B cell (primary cell): ENCODE measurements at regions not wholly inside any gene's neighbourhood (a gene's known extent, or its start where the extent isn't known, plus 50 kb on each side); places are given as distances from the start of the nearest gene placed in this dataset.

Source experiments
- ATAC-seq: fragments of 200-7000 bp; cut with Tn5 transposase; one replicate; pipeline ENCODE4 v1.10.0; 2021; ENCODE audit warnings: low read depth, mild to moderate bottlenecking, moderate number of reproducible peaks, moderate library complexity
- CTCF ChIA-PET: fragments of 350-600 bp; sonication (Branson Sonifier 250); formaldehyde crosslinking; loops from one replicate; lab custom pipeline; 2021; ENCODE audit warnings: antibody characterized with exemption, inconsistent platforms; lab: Charles Lee
- POLR2A ChIA-PET: fragments of 350-600 bp; sonication (Branson Sonifier 250); formaldehyde crosslinking; loops from one replicate; lab custom pipeline; 2021; ENCODE audit warnings: antibody characterized with exemption; lab: Charles Lee
- DNase-seq: peaks from one replicate; pipeline ENCODE4 v3.0.0; 2013
- H2AFZ ChIP-seq: 2 replicates; pipeline ENCODE4 v1.6.1; 2012; ENCODE audit warnings: mild to moderate bottlenecking, low read depth, low read length; ENCODE audit not compliant: insufficient read depth, poor library complexity, severe bottlenecking
- H3K27ac ChIP-seq, 2 donors: 1 replicate in 1 of 2; 2 replicates in 1 of 2; pipeline ENCODE4 v1.5.1; 2012 to 2013; ENCODE audit warnings: low read length in 2 of 2, mild to moderate bottlenecking in 2 of 2, moderate library complexity in 1 of 2
- H3K27me3 ChIP-seq, 4 experiments: fragments of 200-600 bp in 1 of 4; sonication (generic) in 1 of 4; replicated peaks in 1 of 4; 1 replicate in 2 of 4; 2 replicates in 2 of 4; pipeline versions ENCODE4 v1.6.1 to v1.7.0; 2013 to 2016; ENCODE audit warnings: low read length in 3 of 4, mild to moderate bottlenecking in 2 of 4, mixed read lengths in 1 of 4, moderate library complexity in 1 of 4; ENCODE audit not compliant: insufficient read depth in 4 of 4, control insufficient read depth in 3 of 4; ENCODE audit errors: control extremely low read depth in 1 of 4
- H3K36me3 ChIP-seq, 2 experiments: replicated peaks in 1 of 2; 1 replicate in 1 of 2; 2 replicates in 1 of 2; pipeline versions ENCODE4 v1.6.1 to v1.7.1; 2013; ENCODE audit warnings: low read length in 1 of 2; ENCODE audit not compliant: insufficient read depth in 2 of 2, control insufficient read depth in 1 of 2; ENCODE audit errors: control extremely low read depth in 1 of 2, extremely low read depth in 1 of 2
- H3K4me1 ChIP-seq, 2 donors: fragments of 200-600 bp in 1 of 2; sonication (generic) in 1 of 2; 1 replicate in 1 of 2; 2 replicates in 1 of 2; pipeline versions ENCODE4 v1.5.1 to v1.6.1; 2013 to 2017; ENCODE audit warnings: low read length in 2 of 2; ENCODE audit not compliant: control insufficient read depth in 2 of 2, insufficient read depth in 2 of 2
- H3K4me2 ChIP-seq: replicated peaks from 2 replicates; pipeline ENCODE3; 2012; ENCODE audit warnings: mild to moderate bottlenecking, low read depth, low read length; ENCODE audit not compliant: poor library complexity, severe bottlenecking
- H3K4me3 ChIP-seq, 5 experiments: fragments of 200-600 bp in 1 of 5; sonication (generic) in 1 of 5; 1 replicate in 3 of 5; 2 replicates in 2 of 5; pipeline versions ENCODE4 v1.5.1 to v1.7.0; 2011 to 2016; ENCODE audit warnings: low read length in 4 of 5, mild to moderate bottlenecking in 4 of 5, low read depth in 2 of 5, control low read depth in 1 of 5, moderate library complexity in 1 of 5; ENCODE audit not compliant: insufficient read depth in 1 of 5; ENCODE audit errors: control extremely low read depth in 1 of 5, extremely low read depth in 1 of 5
- H3K79me2 ChIP-seq: fragments of 200-600 bp; sonication (generic); one replicate; pipeline ENCODE4 v1.6.0; 2016; ENCODE audit warnings: low read length; ENCODE audit not compliant: control insufficient read depth, insufficient read depth
- H3K9ac ChIP-seq: fragments of 200-600 bp; sonication (generic); 2 replicates; pipeline ENCODE4 v1.6.1; 2017; ENCODE audit warnings: mild to moderate bottlenecking, low read length, moderate library complexity
- H3K9me3 ChIP-seq, 3 donors: one replicate each; pipeline versions ENCODE4 v1.6.1 to v1.7.1; 2013; ENCODE audit warnings: low read length in 2 of 3; ENCODE audit not compliant: control insufficient read depth in 2 of 3, insufficient read depth in 1 of 3; ENCODE audit errors: control extremely low read depth in 1 of 3
- H4K20me1 ChIP-seq: 2 replicates; pipeline ENCODE4 v1.6.0; 2012; ENCODE audit warnings: mild to moderate bottlenecking, low read length; ENCODE audit not compliant: insufficient read depth, control insufficient read depth, poor library complexity, severe bottlenecking
- H3K27ac Mint-ChIP-seq: one replicate; pipeline ENCODE4 v1.8.0; 2021; ENCODE audit warnings: mixed read lengths
- H3K27me3 Mint-ChIP-seq: one replicate; pipeline ENCODE4 v1.8.0; 2021; ENCODE audit warnings: mixed read lengths
- H3K4me1 Mint-ChIP-seq: one replicate; pipeline ENCODE4 v1.8.0; 2021; ENCODE audit warnings: mixed read lengths
- H3K4me3 Mint-ChIP-seq: one replicate; pipeline ENCODE4 v1.8.0; 2021; ENCODE audit warnings: mixed read lengths
- H3K9me3 Mint-ChIP-seq: one replicate; pipeline ENCODE4 v1.8.0; 2022; ENCODE audit warnings: mixed read lengths; ENCODE audit not compliant: insufficient read depth
- EZH2 ChIP-seq: IDR thresholded peaks from 2 replicates; pipeline ENCODE4 v1.6.1; 2012; ENCODE audit warnings: borderline replicate concordance, low read depth, mild to moderate bottlenecking, moderate library complexity, low read length; ENCODE audit not compliant: insufficient read depth, poor library complexity, severe bottlenecking
- WGBS: methylation state at CpG from one replicate; pipeline ENCODE4 v1.1.5; 2013; ENCODE audit warnings: missing lambda C conversion rate; ENCODE audit not compliant: insufficient coverage; 5-methylcytosine and 5-hydroxymethylcytosine counted together
- intact Hi-C: fragments of 100-400 bp; cut with micrococcal nuclease; formaldehyde crosslinking; loops from one replicate; pipeline ENCODE4 v1.10.0; 2022
- TF ChIP-seq, protein P1 (sequence below): fragments of 200-600 bp; IDR thresholded peaks from one replicate; pipeline ENCODE4 v1.8.0; 2022; ENCODE audit warnings: antibody characterized with exemption, mild to moderate bottlenecking

DNA sequence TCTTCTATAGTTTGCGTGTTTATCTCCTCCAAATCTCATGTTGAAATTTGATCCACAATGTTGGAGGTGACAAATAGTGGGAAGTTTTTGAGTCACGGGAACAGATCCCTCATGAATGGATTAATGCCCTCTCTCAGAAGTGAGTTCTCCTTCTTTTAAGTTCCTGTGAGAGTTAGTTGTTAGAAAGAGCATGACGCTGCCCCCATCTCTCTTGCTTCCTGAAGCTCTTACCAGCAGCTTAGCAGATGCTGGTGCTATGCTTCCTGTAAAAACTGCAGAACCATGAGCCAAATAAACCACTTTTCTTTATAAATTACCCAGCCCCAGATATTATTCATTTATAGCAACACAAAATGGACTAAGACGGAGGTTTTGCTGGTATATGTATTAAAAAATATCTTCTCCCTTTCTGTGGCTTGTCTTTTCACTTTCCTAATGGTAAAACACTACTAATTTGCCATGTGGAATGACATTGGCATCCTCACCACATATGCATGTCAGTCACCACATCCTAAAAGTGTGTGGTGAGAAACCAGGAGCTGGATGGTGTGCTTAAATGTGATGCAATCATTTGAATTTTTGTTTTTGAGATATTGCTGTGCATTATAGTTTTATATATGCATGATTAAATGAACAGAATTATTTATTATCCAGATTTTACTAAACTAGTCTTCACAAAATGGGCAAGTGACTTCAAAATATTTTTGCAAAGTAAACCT, 449.3 kb downstream of the ADAMTS20 start:
- H3K27me3 Mint-ChIP-seq, result peaks cover 3% of the 10 kb centered on the region
- Histone ChIP-seq H4K20me1 (no peaks in the 10 kb centered on the region), H3K9me3 (no peaks in the 10 kb centered on the region), H3K36me3 (no peaks in the 10 kb centered on the region), H3K9ac (no peak overlapping the region), H3K4me1 (no peaks in the 10 kb centered on the region), H3K79me2 (no peaks in the 10 kb centered on the region), H2AFZ (no peak overlapping the region), H3K27ac (no peak overlapping the region), H3K4me2 (no peak overlapping the region), H3K27me3 (no peaks in the 10 kb centered on the region), H3K4me3 (no peak overlapping the region)
- no peak for DNase-seq
- H3K9me3 Mint-ChIP-seq, result no peaks in the 10 kb centered on the region
- ChIA-PET CTCF (no interaction called here), POLR2A (no interaction called here)
- intact Hi-C loops, result no loop called here
- no peaks in the 10 kb centered on the region for H3K4me1 Mint-ChIP-seq
- no CpG with 5 or more reads among the region's 4 CpGs for WGBS
- H3K27ac Mint-ChIP-seq, result no peak overlapping the region
- TF ChIP-seq, protein P1, sequence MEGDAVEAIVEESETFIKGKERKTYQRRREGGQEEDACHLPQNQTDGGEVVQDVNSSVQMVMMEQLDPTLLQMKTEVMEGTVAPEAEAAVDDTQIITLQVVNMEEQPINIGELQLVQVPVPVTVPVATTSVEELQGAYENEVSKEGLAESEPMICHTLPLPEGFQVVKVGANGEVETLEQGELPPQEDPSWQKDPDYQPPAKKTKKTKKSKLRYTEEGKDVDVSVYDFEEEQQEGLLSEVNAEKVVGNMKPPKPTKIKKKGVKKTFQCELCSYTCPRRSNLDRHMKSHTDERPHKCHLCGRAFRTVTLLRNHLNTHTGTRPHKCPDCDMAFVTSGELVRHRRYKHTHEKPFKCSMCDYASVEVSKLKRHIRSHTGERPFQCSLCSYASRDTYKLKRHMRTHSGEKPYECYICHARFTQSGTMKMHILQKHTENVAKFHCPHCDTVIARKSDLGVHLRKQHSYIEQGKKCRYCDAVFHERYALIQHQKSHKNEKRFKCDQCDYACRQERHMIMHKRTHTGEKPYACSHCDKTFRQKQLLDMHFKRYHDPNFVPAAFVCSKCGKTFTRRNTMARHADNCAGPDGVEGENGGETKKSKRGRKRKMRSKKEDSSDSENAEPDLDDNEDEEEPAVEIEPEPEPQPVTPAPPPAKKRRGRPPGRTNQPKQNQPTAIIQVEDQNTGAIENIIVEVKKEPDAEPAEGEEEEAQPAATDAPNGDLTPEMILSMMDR, result no peak
- TF ChIP-seq EZH2, result no peak
- no peak overlapping the region for H3K4me3 Mint-ChIP-seq
- no peak for ATAC-seq

DNA sequence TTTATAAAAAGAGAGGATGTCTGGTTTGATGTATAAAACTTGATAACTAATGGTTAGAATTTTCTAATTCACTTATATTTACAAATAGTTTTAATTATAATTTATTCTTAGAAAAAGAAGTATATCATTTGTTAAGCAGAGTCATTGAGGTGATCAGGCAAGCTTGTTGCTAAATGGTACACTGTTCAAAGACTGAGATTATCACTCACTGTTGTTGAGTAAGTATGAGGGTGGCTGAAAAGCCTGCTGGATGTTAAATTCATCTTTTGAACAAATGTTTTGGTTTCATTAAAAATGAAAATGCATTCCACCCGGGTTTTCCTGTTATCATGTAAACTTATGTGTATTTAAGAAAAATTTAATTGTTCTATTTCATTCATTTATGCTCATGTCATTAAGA, 451.8 kb downstream of the ADAMTS20 start:
- CTCF ChIA-PET, result no interaction called here

More for the DNA sequence above, 451.8 kb downstream of the ADAMTS20 start:
- POLR2A ChIA-PET, result no interaction called here
- WGBS, result no CpG with 5 or more reads among the region's 1 CpG
- Histone ChIP-seq H3K27me3 (no peaks in the 10 kb centered on the region), H3K36me3 (no peaks in the 10 kb centered on the region), H3K79me2 (no peaks in the 10 kb centered on the region), H3K9ac (no peak overlapping the region), H4K20me1 (no peaks in the 10 kb centered on the region), H3K9me3 (no peaks in the 10 kb centered on the region), H2AFZ (no peak overlapping the region), H3K4me3 (no peak overlapping the region), H3K4me1 (no peaks in the 10 kb centered on the region), H3K4me2 (no peak overlapping the region), H3K27ac (no peak overlapping the region)
- peaks cover 3% of the 10 kb centered on the region for H3K9me3 Mint-ChIP-seq
- no peak overlapping the region for H3K4me3 Mint-ChIP-seq
- H3K27me3 Mint-ChIP-seq, result peaks cover 3% of the 10 kb centered on the region
- DNase-seq (no peak), ATAC-seq (no peak)
- H3K4me1 Mint-ChIP-seq, result no peaks in the 10 kb centered on the region
- H3K27ac Mint-ChIP-seq, result no peak overlapping the region
- TF ChIP-seq, protein P1, result no peak
- intact Hi-C loops, result no loop called here
